ENCODE measurements at regions not wholly inside any gene's neighbourhood (a gene's known extent, or its start where the extent isn't known, plus 50 kb on each side); places are given as distances from the start of the nearest gene placed in this dataset.

GRCh38 chr14:82836256-82836950, 1302.8 kb upstream of the SEL1L start:
- DNase-seq (ENCODE audit: low read depth): no peak
- no peak overlapping the region for H3K4me3 ChIP-seq (ENCODE audit: low read length)
- TF ChIP-seq CTCF (conservative IDR thresholded peaks at IDR 0.05; ENCODE audit: low read length): no peak

- no peak for TF ChIP-seq CTCF (conservative IDR thresholded peaks at IDR 0.05; ENCODE audit: low read length)
- no peak overlapping the region for H3K4me3 ChIP-seq (ENCODE audit: low read length)
- no peak for DNase-seq (ENCODE audit: low read depth)
These were observed 1304.0 kb upstream of the SEL1L start for GRCh38 chr14:82837611-82838140.

GRCh38 chr14:82850576-82850975, 1316.9 kb upstream of the SEL1L start:
- no peak for TF ChIP-seq CTCF (conservative IDR thresholded peaks at IDR 0.05; ENCODE audit: low read length)
- no peak for DNase-seq (ENCODE audit: low read depth)

GRCh38 chr14:82854131-82854530, 1320.5 kb upstream of the SEL1L start:
- no peak for TF ChIP-seq CTCF (conservative IDR thresholded peaks at IDR 0.05; ENCODE audit: low read length)
- H3K4me3 ChIP-seq (ENCODE audit: low read length): no peak overlapping the region
- DNase-seq (ENCODE audit: low read depth): no peak

More at GRCh38 chr14:82850576-82850975, 1316.9 kb upstream of the SEL1L start:
- H3K4me3 ChIP-seq (ENCODE audit: low read length): no peak overlapping the region

- DNase-seq (ENCODE audit: low read depth): no peak
- TF ChIP-seq CTCF (conservative IDR thresholded peaks at IDR 0.05; ENCODE audit: low read length): no peak
- no peak overlapping the region for H3K4me3 ChIP-seq (ENCODE audit: low read length)
These were observed 1321.2 kb upstream of the SEL1L start for GRCh38 chr14:82854901-82855300.

GRCh38 chr14:82855912-82856391, 1322.3 kb upstream of the SEL1L start:
- TF ChIP-seq CTCF (conservative IDR thresholded peaks at IDR 0.05; ENCODE audit: low read length): peak; percentile 18; the same call in 1 of the 2 replicates
- DNase-seq (ENCODE audit: low read depth): peak; percentile 6
- no peak overlapping the region for H3K4me3 ChIP-seq (ENCODE audit: low read length)

- TF ChIP-seq CTCF (conservative IDR thresholded peaks at IDR 0.05; ENCODE audit: low read length): no peak
- no peak overlapping the region for H3K4me3 ChIP-seq (ENCODE audit: low read length)
- no peak for DNase-seq (ENCODE audit: low read depth)
These were observed 1327.7 kb upstream of the SEL1L start for GRCh38 chr14:82861313-82861712.
